Smooth muscle cell (in vitro differentiated cells): ENCODE measurements at regions not wholly inside any gene's neighbourhood (a gene's known extent, or its start where the extent isn't known, plus 50 kb on each side); places are given as distances from the start of the nearest gene placed in this dataset.

Source experiments
- DNase-seq: peaks from one replicate; lab custom pipeline; 2025; ENCODE audit not compliant: unreplicated experiment; lab: John Stamatoyannopoulos, UW
- H2AFZ ChIP-seq: fragments of 200-600 bp; sonication (generic); 2 replicates; pipeline ENCODE4 v1.6.0; 2016; ENCODE audit warnings: antibody characterized with exemption, low read depth, mild to moderate bottlenecking
- H3F3A ChIP-seq: fragments of 200-600 bp; sonication (generic); 2 replicates; pipeline ENCODE4 v1.6.0; 2017; ENCODE audit warnings: antibody characterized with exemption, low read depth
- H3K27ac ChIP-seq: fragments of 200-600 bp; sonication (generic); 2 replicates; pipeline ENCODE4 v1.5.1; 2016; ENCODE audit warnings: low read depth, mild to moderate bottlenecking
- H3K27me3 ChIP-seq: fragments of 200-600 bp; sonication (generic); 2 replicates; pipeline ENCODE4 v1.6.1; 2016; ENCODE audit warnings: low read depth, mild to moderate bottlenecking
- H3K36me3 ChIP-seq: fragments of 200-600 bp; sonication (generic); 2 replicates; pipeline ENCODE4 v1.5.1; 2016; ENCODE audit warnings: low read depth
- H3K4me1 ChIP-seq: fragments of 200-600 bp; sonication (generic); 2 replicates; pipeline ENCODE4 v1.5.1; 2016; ENCODE audit warnings: low read depth
- H3K4me2 ChIP-seq: fragments of 200-600 bp; sonication (generic); 2 replicates; pipeline ENCODE4 v1.6.0; 2016; ENCODE audit warnings: mild to moderate bottlenecking
- H3K4me3 ChIP-seq: fragments of 200-600 bp; sonication (generic); 2 replicates; pipeline ENCODE4 v1.5.1; 2016; ENCODE audit warnings: mild to moderate bottlenecking
- H3K79me2 ChIP-seq: fragments of 200-600 bp; sonication (generic); 2 replicates; pipeline ENCODE4 v1.6.0; 2016; ENCODE audit warnings: low read depth, mild to moderate bottlenecking
- H3K9ac ChIP-seq: fragments of 200-600 bp; sonication (generic); 2 replicates; pipeline ENCODE4 v1.6.0; 2016; ENCODE audit warnings: low read depth
- H3K9me3 ChIP-seq: fragments of 200-600 bp; sonication (generic); replicated peaks from 2 replicates; pipeline ENCODE4 v1.5.1; 2016; ENCODE audit warnings: low read depth
- H4K20me1 ChIP-seq: fragments of 200-600 bp; sonication (generic); 2 replicates; pipeline ENCODE4 v1.6.0; 2016; ENCODE audit warnings: low read depth
- CTCF ChIP-seq: fragments of 200-600 bp; sonication (generic); IDR thresholded peaks from 2 replicates; pipeline ENCODE4 v1.5.1; 2017; ENCODE audit warnings: borderline replicate concordance, mild to moderate bottlenecking, antibody characterized with exemption; ENCODE audit not compliant: insufficient read depth, poor library complexity, severe bottlenecking
- WGBS: methylation state at CpG from one replicate; pipeline ENCODE4 v1.1.7; 2016; ENCODE audit warnings: low lambda C conversion rate; 5-methylcytosine and 5-hydroxymethylcytosine counted together

DNA sequence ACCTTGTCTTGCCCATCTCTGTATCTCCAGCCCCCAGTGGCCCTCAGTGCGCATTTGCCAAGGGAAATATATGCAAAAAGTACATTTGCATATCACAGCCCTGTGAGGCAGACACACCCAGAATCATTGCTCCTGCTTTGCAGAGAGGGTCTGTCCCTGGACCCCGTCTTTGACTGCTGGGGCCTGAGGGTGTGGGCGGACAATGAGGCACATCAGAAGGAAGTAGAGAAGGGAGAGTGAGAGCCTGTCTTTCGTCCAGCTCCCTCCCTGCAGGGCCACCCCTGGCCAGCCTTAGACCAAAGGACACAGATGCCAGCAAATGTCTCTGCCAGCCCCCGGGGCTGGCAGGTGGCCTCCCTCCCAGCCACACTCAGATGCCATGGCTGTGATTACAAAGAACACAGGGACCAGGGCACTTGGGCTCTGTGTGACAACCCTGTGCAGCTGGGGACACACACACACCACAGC is 516.2 kb upstream of the MYT1L start:
- no peak overlapping the region for H3K4me2 ChIP-seq
- no peaks in the 10 kb centered on the region for H3K9me3 ChIP-seq
- H3K4me3 ChIP-seq = no peak overlapping the region
- no peaks in the 10 kb centered on the region for H3K27me3 ChIP-seq
- TF ChIP-seq CTCF = no peak
- no peaks in the 10 kb centered on the region for H3K4me1 ChIP-seq
- H3K36me3 ChIP-seq = no peaks in the 10 kb centered on the region
- H3K9ac ChIP-seq = no peak overlapping the region
- DNase-seq = no peak
- no peaks in the 10 kb centered on the region for H3F3A ChIP-seq
- H3K79me2 ChIP-seq = no peaks in the 10 kb centered on the region
- no peaks in the 10 kb centered on the region for H4K20me1 ChIP-seq
- WGBS = 81% methylated on average over 5 of the region's 5 CpGs
- H3K27ac ChIP-seq = no peak overlapping the region
- no peak overlapping the region for H2AFZ ChIP-seq

DNA sequence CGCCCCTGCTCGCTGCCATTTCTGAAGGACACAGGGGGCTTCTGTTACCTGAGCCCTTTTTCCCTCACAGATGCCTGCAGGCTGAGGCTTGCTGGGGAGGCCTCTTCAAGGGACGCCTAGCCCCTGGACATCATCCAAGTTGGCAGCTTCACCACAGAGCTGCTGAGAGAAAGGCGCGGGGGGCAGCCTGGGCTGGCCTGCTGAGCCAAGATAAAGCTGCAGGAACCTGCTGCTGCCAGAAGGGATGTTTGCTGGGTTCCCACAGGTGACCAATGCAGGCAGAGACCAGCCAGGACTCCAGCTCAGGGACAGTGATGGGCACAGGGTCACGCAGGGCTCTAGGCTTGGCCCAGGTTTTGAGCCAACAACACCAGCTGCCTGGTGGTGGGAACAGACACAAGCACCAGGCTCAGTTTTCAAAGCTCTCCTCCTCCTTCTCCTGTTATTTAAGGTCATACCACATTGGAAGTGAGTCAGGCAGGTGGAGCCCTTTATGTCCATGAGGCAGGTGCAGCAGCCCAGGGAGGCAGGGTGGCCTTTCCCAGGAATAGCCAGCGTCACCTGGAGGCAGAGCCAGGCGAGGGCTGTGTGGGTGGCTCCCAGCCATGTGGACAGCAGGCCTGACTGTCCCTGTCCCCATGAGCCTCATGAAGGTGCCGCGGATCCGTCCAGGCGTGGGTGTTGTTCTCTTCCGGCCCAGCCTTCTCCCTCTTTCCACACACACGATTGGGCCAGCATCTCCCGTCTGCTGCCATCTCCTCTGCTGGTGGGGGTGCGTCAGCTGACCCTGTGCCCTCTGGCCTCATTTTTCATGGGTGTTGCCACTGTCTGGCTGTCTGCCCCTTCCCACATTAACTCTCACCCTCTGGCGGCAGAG is 515.5 kb upstream of the MYT1L start:
- Histone ChIP-seq H2AFZ (no peak overlapping the region), H3K9ac (no peak overlapping the region), H3K27ac (no peak overlapping the region), H4K20me1 (no peaks in the 10 kb centered on the region), H3K4me2 (no peak overlapping the region), H3K4me1 (no peaks in the 10 kb centered on the region), H3K4me3 (no peak overlapping the region), H3K9me3 (no peaks in the 10 kb centered on the region), H3K79me2 (no peaks in the 10 kb centered on the region), H3K36me3 (no peaks in the 10 kb centered on the region), H3K27me3 (no peaks in the 10 kb centered on the region), H3F3A (no peaks in the 10 kb centered on the region)
- DNase-seq = no peak
- WGBS = 83% methylated on average over 16 of the region's 17 CpGs
- no peak for TF ChIP-seq CTCF

DNA sequence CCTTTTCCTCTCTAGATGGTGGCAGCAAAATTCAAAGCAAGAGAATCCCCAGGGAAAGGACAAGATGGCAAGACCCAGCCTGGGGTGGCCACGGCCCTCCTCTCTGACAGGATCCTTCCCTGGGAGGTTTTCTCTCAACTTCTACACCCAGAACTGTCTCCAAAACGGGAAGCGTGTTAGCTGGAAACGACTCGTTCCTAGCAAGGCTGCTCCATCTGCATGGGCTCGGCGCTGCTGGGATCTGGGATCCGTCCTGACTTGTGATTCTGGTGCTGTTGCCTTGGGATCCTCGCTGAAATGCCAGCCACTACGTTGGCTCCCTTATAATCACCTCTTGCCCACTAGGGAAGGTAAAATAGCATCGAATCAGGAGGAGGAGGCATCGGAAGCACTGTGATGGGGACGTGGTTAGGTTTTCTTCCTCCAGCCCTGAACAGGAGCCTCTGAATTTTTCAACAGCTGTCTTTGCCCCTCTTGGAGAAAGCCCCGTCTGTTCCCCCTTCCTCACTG is 514.8 kb upstream of the MYT1L start:
- TF ChIP-seq CTCF = no peak
- H3K9me3 ChIP-seq = no peaks in the 10 kb centered on the region

More for the DNA sequence above, 514.8 kb upstream of the MYT1L start:
- Histone ChIP-seq H2AFZ (no peak overlapping the region), H3K4me1 (no peaks in the 10 kb centered on the region), H3K27ac (no peak overlapping the region), H4K20me1 (no peaks in the 10 kb centered on the region), H3K4me3 (no peak overlapping the region), H3K9ac (no peak overlapping the region), H3K27me3 (no peaks in the 10 kb centered on the region), H3K4me2 (no peak overlapping the region), H3K79me2 (no peaks in the 10 kb centered on the region), H3F3A (no peaks in the 10 kb centered on the region), H3K36me3 (no peaks in the 10 kb centered on the region)
- WGBS = 88% methylated on average over 14 of the region's 14 CpGs
- DNase-seq = no peak
